Transverse colon (tissue), 4 donors: ENCODE measurements at regions not wholly inside any gene's neighbourhood (a gene's known extent, or its start where the extent isn't known, plus 50 kb on each side); places are given as distances from the start of the nearest gene placed in this dataset.

Experiments
- DNase-seq: peaks from one replicate; pipeline ENCODE4 v3.0.0-alpha.2; 2019
- H3K27ac ChIP-seq, 4 donors: fragments of 200-600 bp; sonication (generic); 2 replicates each; pipeline ENCODE4 v1.5.1; 2016 to 2018; ENCODE audit warnings: inconsistent platforms in 4 of 4
- H3K27me3 ChIP-seq: fragments of 200-600 bp; sonication (generic); 2 replicates; pipeline ENCODE4 v1.5.1; 2017; ENCODE audit warnings: inconsistent platforms
- H3K36me3 ChIP-seq, 4 donors: fragments of 200-600 bp; sonication (generic); 2 replicates each; pipeline ENCODE4 v1.5.1; 2017 to 2019; ENCODE audit warnings: inconsistent platforms in 4 of 4
- H3K4me1 ChIP-seq, 4 donors: fragments of 200-600 bp; sonication (generic); 2 replicates each; pipeline ENCODE4 v1.5.1; 2017 to 2020; ENCODE audit warnings: inconsistent platforms in 4 of 4
- H3K4me3 ChIP-seq, 4 donors: fragments of 200-600 bp; sonication (generic); 1 replicate in 1 of 4; 2 replicates in 3 of 4; pipeline versions ENCODE4 v1.5.1 to v1.6.1; 2017 to 2019; ENCODE audit warnings: inconsistent platforms in 4 of 4
- H3K9me3 ChIP-seq, 2 donors: fragments of 200-600 bp; sonication (generic); 2 replicates each; pipeline ENCODE4 v1.5.1; 2017 to 2019; ENCODE audit warnings: inconsistent platforms in 2 of 2
- CTCF ChIP-seq, 5 experiments: fragments of 200-600 bp in 3 of 5; fragments of 450-650 bp in 2 of 5; sonication (generic) in 3 of 5; IDR thresholded peaks; 1 replicate in 2 of 5; 2 replicates in 3 of 5; pipeline ENCODE4 v1.5.1; 2016 to 2017; ENCODE audit warnings: antibody characterized with exemption in 5 of 5, inconsistent platforms in 3 of 5, mild to moderate bottlenecking in 2 of 5, moderate library complexity in 1 of 5
- EP300 ChIP-seq: sonication (generic); formaldehyde crosslinking; IDR thresholded peaks from one replicate; pipeline ENCODE4 v1.6.1; 2017; ENCODE audit warnings: antibody characterized with exemption, low read depth
- POLR2A ChIP-seq: fragments of 450-650 bp; IDR thresholded peaks from one replicate; pipeline ENCODE4 v1.6.1; 2016; ENCODE audit warnings: antibody characterized with exemption, mild to moderate bottlenecking, moderate library complexity
- POLR2AphosphoS5 ChIP-seq, 3 donors: sonication (generic); formaldehyde crosslinking; IDR thresholded peaks; one replicate each; pipeline ENCODE4 v1.6.1; 2016; ENCODE audit warnings: antibody characterized with exemption in 3 of 3
- WGBS, 2 donors: methylation state at CpG; one replicate each; pipeline ENCODE4 v1.1.5; 2018; ENCODE audit warnings: low coverage in 1 of 2; 5-methylcytosine and 5-hydroxymethylcytosine counted together
- in situ Hi-C, 4 donors: fragments of 200-750 bp; cut with MboI; loops; one replicate each; pipeline versions ENCODE4 v1.15.0 to v1.15.1; 2017; ENCODE audit warnings: low sequenced_read_pairs in 3 of 4, low pct_ligation_motif_present in 1 of 4, low pct_unique_long_range_greater_than_20kb in 1 of 4
- intact Hi-C: fragments of 100-400 bp; cut with DNase I; formaldehyde crosslinking; loops from one replicate; pipeline ENCODE4 v1.15.1; 2023; ENCODE audit warnings: low total_unique reads

- WGBS, 2 donors: 68% methylated on average over 5 of the region's 5 CpGs; no CpG with 5 or more reads in 1 of the 2 donors
- H3K27ac ChIP-seq: no peak overlapping the region
- H3K4me3 ChIP-seq: no peak overlapping the region
- no peaks in the 10 kb centered on the region for H3K27me3 ChIP-seq
- H3K36me3 ChIP-seq: no peaks in the 10 kb centered on the region
- TF ChIP-seq POLR2AphosphoS5 (IDR thresholded peaks at IDR 0.05) (no peak), EP300 (no peak), CTCF (IDR thresholded peaks at IDR 0.05) (no peak), POLR2A (no peak)
- intact Hi-C loops (no loop called here), in situ Hi-C loops (no loop called here)
- H3K4me1 ChIP-seq: no peaks in the 10 kb centered on the region
- no peaks in the 10 kb centered on the region for H3K9me3 ChIP-seq
- DNase-seq: no peak
These were observed 646.6 kb upstream of the HS3ST5 start for GRCh38 chr6:114989279-114989964.

GRCh38 chr6:114987281-114987680 is 644.5 kb upstream of the HS3ST5 start:
- WGBS, 2 donors: 62 to 78% methylated on average over 2 of the region's 2 CpGs
- Histone ChIP-seq H3K36me3 (no peaks in the 10 kb centered on the region), H3K9me3 (no peaks in the 10 kb centered on the region), H3K4me3 (no peak overlapping the region), H3K27me3 (no peaks in the 10 kb centered on the region), H3K4me1 (no peaks in the 10 kb centered on the region), H3K27ac (no peak overlapping the region)
- intact Hi-C loops (no loop called here), in situ Hi-C loops (no loop called here)
- no peak for TF ChIP-seq POLR2AphosphoS5 (IDR thresholded peaks at IDR 0.05)
- no peak for TF ChIP-seq CTCF (IDR thresholded peaks at IDR 0.05)
- no peak for TF ChIP-seq EP300
- no peak for TF ChIP-seq POLR2A
- DNase-seq: no peak

- TF ChIP-seq POLR2A (no peak), CTCF (IDR thresholded peaks at IDR 0.05) (no peak), EP300 (no peak), POLR2AphosphoS5 (IDR thresholded peaks at IDR 0.05) (no peak)
- no peak overlapping the region for H3K27ac ChIP-seq
- intact Hi-C loops: no loop called here
- 44 to 79% methylated on average over 1 of the region's 1 CpG for WGBS, 2 donors
- H3K9me3 ChIP-seq: no peaks in the 10 kb centered on the region
- no peaks in the 10 kb centered on the region for H3K36me3 ChIP-seq
- H3K4me3 ChIP-seq: no peak overlapping the region
- no peak for DNase-seq
- no peaks in the 10 kb centered on the region for H3K27me3 ChIP-seq
- H3K4me1 ChIP-seq: no peaks in the 10 kb centered on the region
- in situ Hi-C loops: no loop called here
These were observed 612.5 kb upstream of the HS3ST5 start for GRCh38 chr6:114955363-114955762.

GRCh38 chr6:114952229-114952628 is 609.4 kb upstream of the HS3ST5 start:
- in situ Hi-C loops: no loop called here
- no peak for DNase-seq

More at GRCh38 chr6:114952229-114952628, 609.4 kb upstream of the HS3ST5 start:
- TF ChIP-seq EP300: no peak
- TF ChIP-seq POLR2AphosphoS5 (IDR thresholded peaks at IDR 0.05): no peak
- no peak for TF ChIP-seq CTCF (IDR thresholded peaks at IDR 0.05)
- no peak for TF ChIP-seq POLR2A
- Histone ChIP-seq H3K27me3 (no peaks in the 10 kb centered on the region), H3K4me3 (no peak overlapping the region), H3K36me3 (no peaks in the 10 kb centered on the region), H3K4me1 (no peaks in the 10 kb centered on the region), H3K9me3 (no peaks in the 10 kb centered on the region), H3K27ac (no peak overlapping the region)
- intact Hi-C loops: no loop called here
- WGBS, 2 donors: 35 to 50% methylated on average over 3 of the region's 3 CpGs
